Memory B cell (primary cell): ENCODE measurements at regions not wholly inside any gene's neighbourhood (a gene's known extent, or its start where the extent isn't known, plus 50 kb on each side); places are given as distances from the start of the nearest gene placed in this dataset.
"Not testable (repeated sequence)": the region's sequence is repeated elsewhere in the genome, so short reads cannot be mapped to it uniquely, and the experiment has no call there.

ENCODE experiments used
- ATAC-seq: fragments of 150-1000 bp; cut with Tn5 transposase; 2 replicates; pipeline ENCODE4 v1.10.0; 2021; ENCODE audit warnings: low read depth, mild to moderate bottlenecking, moderate library complexity
- DNase-seq, 2 donors: peaks; one replicate each; pipeline ENCODE4 v3.0.0; 2022; ENCODE audit warnings: low spot score in 2 of 2
- H3K27ac Mint-ChIP-seq: one replicate; pipeline ENCODE4 v1.8.0; 2022; ENCODE audit warnings: mild to moderate bottlenecking, moderate library complexity, mixed read lengths
- H3K27me3 Mint-ChIP-seq: one replicate; pipeline ENCODE4 v1.8.0; 2022; ENCODE audit warnings: mixed read lengths
- H3K36me3 Mint-ChIP-seq: one replicate; pipeline ENCODE4 v1.8.0; 2022; ENCODE audit warnings: mild to moderate bottlenecking, mixed read lengths
- H3K4me1 Mint-ChIP-seq: one replicate; pipeline ENCODE4 v1.8.0; 2022; ENCODE audit warnings: mixed read lengths
- H3K4me3 Mint-ChIP-seq: one replicate; pipeline ENCODE4 v1.8.0; 2022; ENCODE audit warnings: mild to moderate bottlenecking, moderate library complexity, mixed read lengths
- H3K9me3 Mint-ChIP-seq: one replicate; pipeline ENCODE4 v1.8.0; 2022; ENCODE audit warnings: mixed read lengths

GRCh38 chr1:213443415-213443814 is 392.4 kb downstream of the RPS6KC1 start:
- Mint-ChIP-seq H3K27ac (no peak overlapping the region), H3K4me1 (no peaks in the 10 kb centered on the region), H3K9me3 (no peaks in the 10 kb centered on the region), H3K4me3 (no peak overlapping the region), H3K27me3 (no peaks in the 10 kb centered on the region), H3K36me3 (no peaks in the 10 kb centered on the region)
- ATAC-seq = no peak
- DNase-seq = no peak

- no peaks in the 10 kb centered on the region for H3K4me1 Mint-ChIP-seq
- H3K27ac Mint-ChIP-seq = no peak overlapping the region
- no peaks in the 10 kb centered on the region for H3K27me3 Mint-ChIP-seq
- no peaks in the 10 kb centered on the region for H3K9me3 Mint-ChIP-seq
- no peak for DNase-seq
- H3K4me3 Mint-ChIP-seq = no peak overlapping the region
- no peaks in the 10 kb centered on the region for H3K36me3 Mint-ChIP-seq
- no peak for ATAC-seq
Measured at GRCh38 chr1:213444224-213444623, 393.2 kb downstream of the RPS6KC1 start.

GRCh38 chr1:213446496-213446895 is 395.5 kb downstream of the RPS6KC1 start:
- ATAC-seq (no peak), DNase-seq (no peak)
- Mint-ChIP-seq H3K27me3 (peaks cover 2% of the 10 kb centered on the region), H3K4me1 (no peaks in the 10 kb centered on the region), H3K4me3 (no peak overlapping the region), H3K36me3 (no peaks in the 10 kb centered on the region), H3K27ac (no peak overlapping the region), H3K9me3 (no peaks in the 10 kb centered on the region)

- Mint-ChIP-seq H3K4me3 (no peak overlapping the region), H3K4me1 (no peaks in the 10 kb centered on the region), H3K9me3 (no peaks in the 10 kb centered on the region), H3K27me3 (peaks cover 3% of the 10 kb centered on the region), H3K27ac (no peak overlapping the region), H3K36me3 (no peaks in the 10 kb centered on the region)
- ATAC-seq (no peak), DNase-seq (no peak)
Measured at GRCh38 chr1:213448360-213448759, 397.3 kb downstream of the RPS6KC1 start.

- peaks cover 3% of the 10 kb centered on the region for H3K27me3 Mint-ChIP-seq
- no peak overlapping the region for H3K4me3 Mint-ChIP-seq
- H3K27ac Mint-ChIP-seq = no peak overlapping the region
- no peaks in the 10 kb centered on the region for H3K36me3 Mint-ChIP-seq
- no peaks in the 10 kb centered on the region for H3K9me3 Mint-ChIP-seq
- no peak for ATAC-seq
- DNase-seq = no peak
- H3K4me1 Mint-ChIP-seq = no peaks in the 10 kb centered on the region
Measured at GRCh38 chr1:213448776-213449175, 397.7 kb downstream of the RPS6KC1 start.

- Mint-ChIP-seq H3K27ac (no peak overlapping the region), H3K4me3 (no peak overlapping the region), H3K36me3 (no peaks in the 10 kb centered on the region), H3K4me1 (no peaks in the 10 kb centered on the region), H3K9me3 (no peaks in the 10 kb centered on the region), H3K27me3 (peaks cover 3% of the 10 kb centered on the region)
- DNase-seq (no peak), ATAC-seq (no peak)
Measured at GRCh38 chr1:213452501-213452900, 401.5 kb downstream of the RPS6KC1 start.

- ATAC-seq (no peak), DNase-seq (no peak)
- no peak overlapping the region for H3K4me3 Mint-ChIP-seq
- H3K9me3 Mint-ChIP-seq = peaks cover 4% of the 10 kb centered on the region
- H3K4me1 Mint-ChIP-seq = no peaks in the 10 kb centered on the region
- H3K27ac Mint-ChIP-seq = no peak overlapping the region
- H3K36me3 Mint-ChIP-seq = no peaks in the 10 kb centered on the region
- H3K27me3 Mint-ChIP-seq = peaks cover 1% of the 10 kb centered on the region
Measured at GRCh38 chr1:213457186-213457585, 406.1 kb downstream of the RPS6KC1 start.

- ATAC-seq (no peak), DNase-seq (no peak)
- Mint-ChIP-seq H3K36me3 (no peaks in the 10 kb centered on the region), H3K27ac (no peak overlapping the region), H3K27me3 (peaks cover 1% of the 10 kb centered on the region), H3K4me1 (no peaks in the 10 kb centered on the region), H3K9me3 (peaks cover 4% of the 10 kb centered on the region), H3K4me3 (no peak overlapping the region)
Measured at GRCh38 chr1:213457733-213458132, 406.7 kb downstream of the RPS6KC1 start.

GRCh38 chr1:213462374-213462773 is 411.3 kb downstream of the RPS6KC1 start:
- H3K36me3 Mint-ChIP-seq, H3K4me3 Mint-ChIP-seq, ATAC-seq, H3K4me1 Mint-ChIP-seq, DNase-seq, H3K27ac Mint-ChIP-seq, H3K9me3 Mint-ChIP-seq, H3K27me3 Mint-ChIP-seq: not testable (repeated sequence)

GRCh38 chr1:213464786-213465460 is 413.9 kb downstream of the RPS6KC1 start:
- H3K4me1 Mint-ChIP-seq = no peaks in the 10 kb centered on the region
- no peak for ATAC-seq

GRCh38 chr1:213466541-213466940 is 415.5 kb downstream of the RPS6KC1 start:
- Mint-ChIP-seq H3K27ac (no peak overlapping the region), H3K4me3 (no peak overlapping the region), H3K9me3 (no peaks in the 10 kb centered on the region), H3K4me1 (no peaks in the 10 kb centered on the region), H3K27me3 (peaks cover 2% of the 10 kb centered on the region), H3K36me3 (no peaks in the 10 kb centered on the region)
- DNase-seq (no peak), ATAC-seq (no peak)

More at GRCh38 chr1:213464786-213465460, 413.9 kb downstream of the RPS6KC1 start:
- H3K4me3 Mint-ChIP-seq = no peak overlapping the region
- no peaks in the 10 kb centered on the region for H3K36me3 Mint-ChIP-seq
- H3K27me3 Mint-ChIP-seq = peaks cover 2% of the 10 kb centered on the region
- no peaks in the 10 kb centered on the region for H3K9me3 Mint-ChIP-seq
- DNase-seq = no peak
- H3K27ac Mint-ChIP-seq = no peak overlapping the region

GRCh38 chr1:213474054-213474453 is 423.0 kb downstream of the RPS6KC1 start:
- ATAC-seq = no peak
- Mint-ChIP-seq H3K9me3 (no peaks in the 10 kb centered on the region), H3K4me3 (no peak overlapping the region), H3K36me3 (no peaks in the 10 kb centered on the region), H3K4me1 (no peaks in the 10 kb centered on the region), H3K27ac (no peak overlapping the region), H3K27me3 (no peaks in the 10 kb centered on the region)
- DNase-seq = no peak

GRCh38 chr1:213481395-213481794 is 430.4 kb downstream of the RPS6KC1 start:
- DNase-seq (no peak), ATAC-seq (no peak)
- H3K4me1 Mint-ChIP-seq = no peaks in the 10 kb centered on the region
- no peaks in the 10 kb centered on the region for H3K36me3 Mint-ChIP-seq
- no peaks in the 10 kb centered on the region for H3K27me3 Mint-ChIP-seq
- H3K9me3 Mint-ChIP-seq = peaks cover 2% of the 10 kb centered on the region
- no peak overlapping the region for H3K4me3 Mint-ChIP-seq
- no peak overlapping the region for H3K27ac Mint-ChIP-seq

- no peaks in the 10 kb centered on the region for H3K4me1 Mint-ChIP-seq
Measured at GRCh38 chr1:213484333-213484732, 433.3 kb downstream of the RPS6KC1 start.

GRCh38 chr1:213484758-213485157 is 433.7 kb downstream of the RPS6KC1 start:
- Mint-ChIP-seq H3K9me3 (peaks cover 2% of the 10 kb centered on the region), H3K27me3 (peaks cover 1% of the 10 kb centered on the region), H3K4me1 (no peaks in the 10 kb centered on the region), H3K27ac (no peak overlapping the region), H3K4me3 (no peak overlapping the region), H3K36me3 (no peaks in the 10 kb centered on the region)
- DNase-seq = no peak
- no peak for ATAC-seq

More at GRCh38 chr1:213484333-213484732, 433.3 kb downstream of the RPS6KC1 start:
- H3K4me3 Mint-ChIP-seq = no peak overlapping the region
- peaks cover 2% of the 10 kb centered on the region for H3K9me3 Mint-ChIP-seq
- no peak overlapping the region for H3K27ac Mint-ChIP-seq
- H3K27me3 Mint-ChIP-seq = peaks cover 1% of the 10 kb centered on the region
- DNase-seq (no peak), ATAC-seq (no peak)
- H3K36me3 Mint-ChIP-seq = no peaks in the 10 kb centered on the region
